ENCODE measurements at regions not wholly inside any gene's neighbourhood (a gene's known extent, or its start where the extent isn't known, plus 50 kb on each side); places are given as distances from the start of the nearest gene placed in this dataset.

- Histone ChIP-seq H3K4me1 (ENCODE audit: insufficient read depth, low read length, severe bottlenecking) (no peaks in the 10 kb centered on the region), H3K9ac (ENCODE audit: low read length) (no peak overlapping the region), H4K20me1 (ENCODE audit: insufficient read depth, low read length) (no peaks in the 10 kb centered on the region), H3K27ac (ENCODE audit: low read depth, low read length, poor library complexity, severe bottlenecking) (no peak overlapping the region), H3K27me3 (ENCODE audit: insufficient read depth, low read length) (no peaks in the 10 kb centered on the region), H3K79me2 (ENCODE audit: insufficient read depth, low read length) (no peaks in the 10 kb centered on the region), H3K9me3 (ENCODE audit: low read length) (no peaks in the 10 kb centered on the region), H2AFZ (ENCODE audit: low read length) (no peak overlapping the region), H3K9me2 (ENCODE audit: low read depth, low read length) (no peaks in the 10 kb centered on the region), H3F3A (ENCODE audit: insufficient read depth, low read length) (no peaks in the 10 kb centered on the region), H3K36me3 (ENCODE audit: insufficient read depth, low read length) (no peaks in the 10 kb centered on the region), H3K4me2 (ENCODE audit: low read length) (no peak overlapping the region), H3K4me3 (ENCODE audit: low read depth, low read length, poor library complexity, severe bottlenecking) (no peak overlapping the region)
- no peak for TF ChIP-seq EZH2 (IDR thresholded peaks at IDR 0.05; ENCODE audit: borderline replicate concordance, low read length)
- TF ChIP-seq, protein P1, sequence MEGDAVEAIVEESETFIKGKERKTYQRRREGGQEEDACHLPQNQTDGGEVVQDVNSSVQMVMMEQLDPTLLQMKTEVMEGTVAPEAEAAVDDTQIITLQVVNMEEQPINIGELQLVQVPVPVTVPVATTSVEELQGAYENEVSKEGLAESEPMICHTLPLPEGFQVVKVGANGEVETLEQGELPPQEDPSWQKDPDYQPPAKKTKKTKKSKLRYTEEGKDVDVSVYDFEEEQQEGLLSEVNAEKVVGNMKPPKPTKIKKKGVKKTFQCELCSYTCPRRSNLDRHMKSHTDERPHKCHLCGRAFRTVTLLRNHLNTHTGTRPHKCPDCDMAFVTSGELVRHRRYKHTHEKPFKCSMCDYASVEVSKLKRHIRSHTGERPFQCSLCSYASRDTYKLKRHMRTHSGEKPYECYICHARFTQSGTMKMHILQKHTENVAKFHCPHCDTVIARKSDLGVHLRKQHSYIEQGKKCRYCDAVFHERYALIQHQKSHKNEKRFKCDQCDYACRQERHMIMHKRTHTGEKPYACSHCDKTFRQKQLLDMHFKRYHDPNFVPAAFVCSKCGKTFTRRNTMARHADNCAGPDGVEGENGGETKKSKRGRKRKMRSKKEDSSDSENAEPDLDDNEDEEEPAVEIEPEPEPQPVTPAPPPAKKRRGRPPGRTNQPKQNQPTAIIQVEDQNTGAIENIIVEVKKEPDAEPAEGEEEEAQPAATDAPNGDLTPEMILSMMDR (IDR thresholded peaks at IDR 0.05; ENCODE audit: low read length), result no peak
These were observed 946.3 kb downstream of the JRKL start for GRCh38 chr11:97336064-97336463.

DNA sequence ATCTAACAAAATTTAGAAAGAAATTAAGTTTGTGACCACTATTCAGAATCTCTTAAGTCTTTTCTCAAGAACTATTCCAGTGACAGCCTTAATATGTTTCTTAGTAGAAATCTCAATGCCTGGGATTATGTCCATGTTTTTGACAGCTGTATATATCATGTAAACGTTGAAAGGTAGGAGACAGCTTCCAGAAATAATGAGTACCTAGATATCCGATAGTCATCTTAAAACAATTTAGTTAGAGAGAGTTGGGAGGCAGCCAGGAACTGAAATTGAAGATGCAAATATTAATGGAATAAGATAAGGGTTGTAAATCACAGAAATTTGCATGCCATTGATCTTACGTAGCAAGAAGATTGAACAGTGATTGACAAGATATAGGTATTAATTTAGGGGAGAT lies 955.2 kb downstream of the JRKL start:
- H3F3A ChIP-seq (ENCODE audit: insufficient read depth, low read length), result no peaks in the 10 kb centered on the region
- no peak overlapping the region for H3K4me3 ChIP-seq (ENCODE audit: low read depth, low read length, poor library complexity, severe bottlenecking)
- no peak overlapping the region for H2AFZ ChIP-seq (ENCODE audit: low read length)
- H3K9ac ChIP-seq (ENCODE audit: low read length), result no peak overlapping the region
- H3K4me1 ChIP-seq (ENCODE audit: insufficient read depth, low read length, severe bottlenecking), result no peaks in the 10 kb centered on the region
- no peak overlapping the region for H3K27ac ChIP-seq (ENCODE audit: low read depth, low read length, poor library complexity, severe bottlenecking)
- no peaks in the 10 kb centered on the region for H3K27me3 ChIP-seq (ENCODE audit: insufficient read depth, low read length)
- no peaks in the 10 kb centered on the region for H3K79me2 ChIP-seq (ENCODE audit: insufficient read depth, low read length)
- no peaks in the 10 kb centered on the region for H3K9me2 ChIP-seq (ENCODE audit: low read depth, low read length)
- H3K9me3 ChIP-seq (ENCODE audit: low read length), result no peaks in the 10 kb centered on the region
- H3K4me2 ChIP-seq (ENCODE audit: low read length), result no peak overlapping the region
- H3K36me3 ChIP-seq (ENCODE audit: insufficient read depth, low read length), result no peaks in the 10 kb centered on the region
- no peaks in the 10 kb centered on the region for H4K20me1 ChIP-seq (ENCODE audit: insufficient read depth, low read length)
- TF ChIP-seq, protein P1 (IDR thresholded peaks at IDR 0.05; ENCODE audit: low read length), result no peak
- no peak for TF ChIP-seq EZH2 (IDR thresholded peaks at IDR 0.05; ENCODE audit: borderline replicate concordance, low read length)

DNA sequence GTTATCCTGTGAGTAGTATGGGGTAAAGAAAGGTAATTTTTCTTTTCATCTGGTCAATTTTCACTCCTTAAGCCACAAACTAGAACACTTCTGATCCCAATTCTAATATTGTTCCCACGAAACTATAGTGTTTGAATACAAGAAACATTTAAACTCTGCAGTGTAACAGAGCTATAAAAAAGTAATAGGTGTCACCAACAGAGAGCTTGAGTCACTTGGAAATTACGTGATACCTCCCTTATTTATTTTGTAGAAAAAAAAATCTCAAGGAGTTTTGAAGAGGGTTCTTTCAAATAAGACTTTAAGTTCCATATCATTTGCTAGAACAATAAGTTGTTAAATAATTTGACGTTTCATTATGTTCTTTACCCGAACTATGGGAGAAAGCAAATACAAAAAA lies 959.4 kb downstream of the JRKL start:
- Histone ChIP-seq H3K4me1 (ENCODE audit: insufficient read depth, low read length, severe bottlenecking) (no peaks in the 10 kb centered on the region), H3K9ac (ENCODE audit: low read length) (no peak overlapping the region), H3K9me3 (ENCODE audit: low read length) (no peaks in the 10 kb centered on the region), H3K4me3 (ENCODE audit: low read depth, low read length, poor library complexity, severe bottlenecking) (no peak overlapping the region), H3F3A (ENCODE audit: insufficient read depth, low read length) (no peaks in the 10 kb centered on the region), H3K27me3 (ENCODE audit: insufficient read depth, low read length) (no peaks in the 10 kb centered on the region), H4K20me1 (ENCODE audit: insufficient read depth, low read length) (no peaks in the 10 kb centered on the region), H3K9me2 (ENCODE audit: low read depth, low read length) (no peaks in the 10 kb centered on the region), H3K79me2 (ENCODE audit: insufficient read depth, low read length) (no peaks in the 10 kb centered on the region), H3K4me2 (ENCODE audit: low read length) (no peak overlapping the region), H2AFZ (ENCODE audit: low read length) (no peak overlapping the region), H3K36me3 (ENCODE audit: insufficient read depth, low read length) (no peaks in the 10 kb centered on the region), H3K27ac (ENCODE audit: low read depth, low read length, poor library complexity, severe bottlenecking) (no peak overlapping the region)
- TF ChIP-seq, protein P1 (IDR thresholded peaks at IDR 0.05; ENCODE audit: low read length), result no peak
- TF ChIP-seq EZH2 (IDR thresholded peaks at IDR 0.05; ENCODE audit: borderline replicate concordance, low read length), result no peak
